ENCODE measurements at regions not wholly inside any gene's neighbourhood (a gene's known extent, or its start where the extent isn't known, plus 50 kb on each side); places are given as distances from the start of the nearest gene placed in this dataset.
"Not testable (repeated sequence)": the region's sequence is repeated elsewhere in the genome, so short reads cannot be mapped to it uniquely, and the experiment has no call there.

DNA sequence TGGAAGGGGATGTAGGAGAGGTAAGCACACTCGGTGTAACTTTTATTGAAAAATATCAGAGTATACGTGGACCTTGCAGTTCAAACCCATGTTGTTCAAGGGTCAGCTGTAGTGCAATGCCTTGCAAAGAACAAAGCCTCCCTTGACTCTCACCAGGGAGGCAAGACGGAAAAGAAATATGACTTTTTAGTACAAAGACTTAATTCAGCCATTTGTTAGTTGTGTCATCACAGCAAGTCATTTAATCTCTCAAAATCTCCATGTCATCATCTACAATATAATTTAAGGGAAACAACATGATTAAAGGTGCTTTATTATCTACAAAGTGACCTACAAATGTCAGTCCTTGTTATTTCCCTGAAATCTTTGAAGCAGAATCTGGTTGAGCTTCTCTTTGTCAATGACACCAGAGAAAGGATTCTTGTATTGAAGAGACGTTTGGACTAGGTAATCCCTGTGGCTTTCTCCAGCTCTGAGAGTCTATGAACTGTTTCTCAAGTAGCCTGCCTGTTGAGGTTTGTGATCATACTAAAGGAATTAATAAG, 502.8 kb downstream of the REEP3 start:
- no peak for DNase-seq (ENCODE audit: low spot score)

DNA sequence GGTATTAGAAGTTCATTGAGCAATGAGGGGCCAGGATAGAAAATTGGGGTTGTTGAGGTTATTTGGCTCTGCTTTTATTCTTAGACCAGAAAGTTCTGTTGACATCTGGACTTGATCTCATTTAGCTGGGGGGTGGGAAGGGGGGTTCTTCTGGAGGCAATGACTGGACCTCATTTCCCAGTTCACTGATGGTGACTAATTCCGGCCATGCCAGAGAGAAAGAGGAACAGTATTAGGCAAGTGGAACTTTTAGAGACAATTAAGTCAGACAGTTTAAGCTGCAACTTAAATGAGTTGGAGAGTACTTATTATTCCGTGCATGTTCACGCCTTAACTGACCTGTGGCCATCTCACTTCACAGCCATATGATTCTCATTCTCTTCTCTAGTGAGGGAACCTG, 512.5 kb downstream of the REEP3 start:
- no peak for DNase-seq (ENCODE audit: low spot score)

DNA sequence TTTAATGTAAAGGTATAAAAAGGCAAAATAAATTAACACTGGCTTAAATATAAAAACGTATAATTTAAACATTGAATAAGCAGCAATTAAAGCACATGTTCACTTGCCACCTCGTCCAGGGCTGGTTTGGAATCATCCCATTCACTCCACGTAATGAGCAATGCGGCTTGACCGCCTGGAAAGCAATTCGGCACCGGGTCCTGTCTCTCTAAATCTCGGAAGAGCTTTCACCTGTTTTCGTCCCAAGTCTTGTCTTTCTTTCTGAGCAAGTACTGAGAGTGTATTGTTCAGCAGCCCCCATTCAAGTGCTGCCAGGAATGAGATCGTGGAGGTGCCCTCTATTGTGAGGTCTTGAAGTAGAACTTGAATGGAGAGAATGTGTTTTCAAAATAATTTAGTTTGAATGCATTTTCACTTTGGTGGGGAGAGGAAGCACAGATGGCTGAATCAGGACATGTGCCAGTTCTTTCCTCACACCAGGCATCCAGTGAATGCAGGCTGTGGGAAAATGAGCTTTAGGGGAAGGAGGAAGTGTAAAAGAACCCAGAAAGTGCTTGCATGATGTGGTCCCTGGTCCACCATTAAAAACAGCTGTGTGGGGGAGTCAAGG, 515.2 kb downstream of the REEP3 start:
- DNase-seq (ENCODE audit: low spot score): no peak

DNA sequence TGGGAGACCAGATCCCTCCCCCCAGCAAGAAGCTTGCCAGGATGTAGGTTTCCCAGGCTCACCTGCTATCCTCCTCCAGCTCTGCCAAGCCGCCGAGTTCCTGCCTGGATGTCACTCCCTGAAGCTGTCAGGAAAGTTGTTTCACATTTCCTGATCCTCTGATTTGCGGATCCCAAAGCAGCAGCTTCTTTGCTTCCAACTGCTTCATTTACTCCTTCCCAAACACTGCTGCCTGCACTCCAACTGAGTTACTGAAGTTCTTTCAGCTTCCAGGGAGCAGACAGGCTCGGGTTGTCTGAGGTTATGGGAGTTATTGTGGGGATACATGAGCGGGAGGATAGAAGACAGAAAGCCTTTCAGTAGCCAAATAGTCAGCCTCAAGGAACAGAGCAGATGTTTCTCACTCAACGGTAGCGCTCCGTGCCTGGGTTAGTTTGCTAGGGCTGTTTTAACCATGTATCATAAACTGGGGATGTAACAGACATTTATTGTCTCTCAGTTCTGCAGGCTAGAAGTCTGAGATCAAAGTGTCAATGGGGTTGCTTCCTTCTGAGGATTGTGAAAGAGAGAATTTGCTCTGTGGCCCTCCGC, 516.0 kb downstream of the REEP3 start:
- DNase-seq (ENCODE audit: low spot score): no peak

DNA sequence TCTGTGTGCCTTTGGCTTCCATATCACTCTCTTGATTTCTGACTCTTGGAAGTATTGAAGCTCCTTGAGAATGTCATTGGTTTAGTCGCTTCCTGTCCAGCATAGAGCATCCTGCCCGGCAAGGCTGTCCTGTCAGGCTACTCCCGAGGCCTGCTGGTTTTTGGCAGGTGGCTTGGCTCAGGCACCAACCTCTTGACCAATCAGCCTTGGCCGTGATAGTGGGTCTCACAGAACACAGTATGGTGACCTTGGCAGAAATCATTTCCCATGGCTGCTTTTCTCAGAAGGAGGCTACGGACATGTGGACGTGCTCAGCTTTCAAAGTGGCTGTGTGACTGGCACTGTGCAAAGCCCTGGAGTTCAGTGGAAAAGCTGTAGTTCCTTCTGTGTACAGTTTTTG, 516.9 kb downstream of the REEP3 start:
- DNase-seq (ENCODE audit: low spot score): no peak

DNA sequence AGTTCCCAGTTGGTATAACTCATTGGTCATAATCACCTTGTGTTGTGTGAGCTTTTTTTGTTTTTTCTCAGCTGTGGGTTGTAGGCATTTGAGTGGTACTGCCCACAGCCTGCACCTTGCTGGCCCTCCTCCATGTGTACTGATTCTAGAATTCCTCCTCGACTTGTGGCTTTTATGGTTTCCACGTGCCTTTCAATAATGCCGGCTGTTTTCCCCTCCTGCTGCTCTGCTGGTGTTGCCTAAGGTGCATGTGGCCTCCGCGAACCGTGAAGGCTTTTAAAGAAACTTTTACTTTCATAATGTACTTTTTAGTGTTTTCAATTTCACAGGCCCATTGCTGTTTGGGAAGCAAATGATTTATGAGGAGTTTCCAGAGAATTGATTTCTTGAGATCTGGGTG, 518.0 kb downstream of the REEP3 start:
- no peak for DNase-seq (ENCODE audit: low spot score)

DNA sequence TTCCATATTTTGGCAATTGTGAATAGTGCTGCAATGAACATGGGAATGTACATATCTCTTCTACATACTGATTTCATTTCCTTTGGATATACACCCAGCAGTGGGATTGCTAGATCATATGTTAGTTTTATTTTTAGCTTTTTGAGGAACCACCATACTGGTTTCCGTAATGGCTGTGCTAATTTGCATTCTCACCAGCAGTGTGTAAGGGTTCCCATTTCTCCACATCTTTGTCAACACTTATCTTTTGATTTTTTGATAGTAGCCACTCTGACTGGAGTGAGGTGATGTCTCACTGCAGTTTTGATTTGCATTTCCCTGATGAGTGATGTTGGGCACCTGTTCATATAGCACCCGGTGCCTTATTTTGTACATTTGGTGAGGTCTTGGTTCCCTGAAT, 519.6 kb downstream of the REEP3 start:
- DNase-seq (ENCODE audit: low spot score): no peak

DNA sequence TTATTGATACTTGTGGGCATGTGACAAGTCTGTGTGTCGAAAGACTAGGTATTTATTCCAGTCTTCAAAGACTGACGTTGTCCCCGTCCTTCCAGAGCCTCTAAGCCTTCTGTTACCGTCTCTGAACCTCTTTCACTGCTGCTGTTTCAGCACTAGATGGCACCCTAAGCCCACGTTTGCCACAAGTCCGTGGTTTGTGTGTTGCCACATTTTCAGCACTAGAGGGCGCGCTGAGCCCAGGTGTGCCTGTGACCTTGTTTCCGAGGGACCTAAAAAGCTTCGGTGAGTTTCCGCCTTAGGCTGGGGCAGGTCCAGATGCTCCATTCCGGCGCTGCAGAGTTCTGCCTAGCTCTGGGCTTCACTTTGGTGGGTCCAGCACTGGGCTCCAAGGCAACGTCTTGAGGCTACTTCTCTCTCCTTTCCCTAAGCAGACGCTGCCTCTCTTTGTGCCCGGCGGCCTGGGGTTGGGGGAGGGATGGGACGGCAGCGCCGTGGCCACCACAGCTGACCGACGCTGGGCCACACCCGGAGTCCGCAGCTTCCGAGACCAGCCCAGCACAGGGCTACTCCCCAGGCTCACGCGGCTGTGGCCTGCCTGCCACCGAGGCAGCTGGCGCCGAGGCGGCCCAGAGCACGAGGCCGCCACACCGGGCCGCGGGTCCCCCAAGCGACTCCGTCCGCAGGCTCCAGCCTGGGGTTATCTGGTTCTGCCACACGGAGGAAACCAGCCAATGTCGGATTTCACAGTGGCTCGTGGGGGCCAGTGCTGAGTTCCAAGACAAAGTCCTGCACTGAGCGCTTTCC, 520.2 kb downstream of the REEP3 start:
- DNase-seq (ENCODE audit: low spot score): peak; percentile 76

DNA sequence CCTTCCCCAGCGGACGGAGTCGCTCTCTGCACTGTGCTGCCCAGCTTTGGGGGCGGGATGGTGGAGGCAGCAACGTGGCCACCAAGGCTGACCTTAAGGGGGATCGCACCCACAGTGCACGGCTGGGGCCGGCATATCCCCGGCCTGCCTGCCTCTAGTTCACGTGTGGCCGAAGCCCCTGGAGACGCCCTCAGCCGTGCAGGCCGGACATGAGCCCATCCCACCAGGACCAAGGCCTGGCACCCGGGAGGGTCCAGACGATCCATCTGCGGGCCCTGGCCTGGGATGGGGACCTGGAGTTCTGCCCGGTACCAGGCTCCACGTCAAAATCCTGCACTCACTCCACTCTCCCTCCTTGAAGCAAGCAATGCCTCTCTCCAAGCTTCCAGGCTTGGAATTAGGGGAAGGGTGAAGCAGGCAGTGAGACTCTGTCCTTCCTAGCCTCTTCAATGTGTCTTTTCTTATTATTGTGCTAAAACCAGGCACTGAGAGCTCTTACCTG, 520.8 kb downstream of the REEP3 start:
- DNase-seq (ENCODE audit: low spot score): no peak

DNA sequence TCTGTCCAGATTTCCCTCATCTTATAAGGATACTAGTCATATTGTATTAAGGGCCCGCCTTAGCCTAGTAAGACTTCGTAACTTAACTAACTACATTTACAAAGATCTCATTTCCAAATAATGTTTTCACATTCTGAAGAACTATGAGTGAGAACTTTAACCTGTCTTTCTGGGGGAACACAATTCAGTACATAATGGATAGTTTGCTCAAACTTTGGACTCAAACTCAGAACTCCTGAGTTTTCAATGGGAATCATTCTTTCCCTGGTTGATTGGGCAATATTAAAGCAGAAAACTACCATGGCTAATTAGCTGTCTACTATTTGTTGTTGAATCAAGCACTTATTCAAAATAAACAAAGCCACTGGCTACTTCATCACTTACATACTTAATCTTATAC, 522.9 kb downstream of the REEP3 start:
- DNase-seq (ENCODE audit: low spot score): no peak

DNA sequence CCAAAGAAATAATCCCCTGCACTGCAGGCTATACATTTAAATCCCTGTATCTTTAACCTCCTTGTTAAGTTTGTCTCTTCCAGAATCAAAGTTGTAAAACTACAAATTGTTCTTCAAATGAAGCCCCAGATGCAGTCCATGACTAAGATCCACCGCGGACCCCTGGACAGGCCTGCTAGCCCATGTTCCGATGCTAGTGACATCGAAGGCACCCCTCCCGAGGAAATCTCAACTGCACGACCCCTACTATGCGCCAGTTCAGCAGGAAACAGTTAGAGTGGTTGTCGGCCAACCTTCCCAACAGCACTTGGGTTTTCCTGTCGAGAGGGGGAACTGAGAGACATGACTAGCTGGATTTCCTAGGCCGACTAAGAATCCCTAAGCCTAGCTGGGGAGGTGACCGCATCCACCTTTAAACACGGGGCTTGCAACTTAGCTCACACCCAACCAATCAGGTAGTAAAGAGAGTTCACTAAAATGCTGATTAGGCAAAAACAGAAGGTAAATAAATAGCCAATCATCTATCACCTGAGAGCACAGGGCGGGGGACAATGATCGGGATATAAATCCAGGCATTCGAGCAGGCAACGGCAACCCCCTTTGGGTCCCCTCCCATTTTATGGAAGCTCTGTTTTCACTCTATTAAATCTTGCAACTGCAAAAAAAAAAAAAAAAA, 523.9 kb downstream of the REEP3 start:
- DNase-seq (ENCODE audit: low spot score): not testable (repeated sequence)

DNA sequence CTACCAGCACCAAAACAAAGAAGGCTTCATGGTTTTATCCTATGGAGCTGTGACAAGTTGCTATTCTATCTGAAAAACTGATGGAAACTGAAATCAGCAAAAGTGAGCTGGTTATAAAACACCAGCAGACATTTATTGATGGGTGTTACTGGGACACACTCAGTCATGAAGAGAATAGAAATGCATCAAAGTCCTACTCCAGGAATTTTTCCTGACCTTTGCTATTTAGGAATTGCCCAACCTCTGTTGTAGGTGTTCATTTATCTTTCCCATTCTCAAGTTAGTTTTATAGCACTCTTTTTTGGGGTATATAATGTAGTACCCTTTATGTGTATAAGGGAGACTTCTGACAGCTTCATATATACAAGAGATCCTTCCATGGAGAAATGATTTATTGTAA, 533.2 kb downstream of the REEP3 start:
- DNase-seq (ENCODE audit: low spot score): no peak

DNA sequence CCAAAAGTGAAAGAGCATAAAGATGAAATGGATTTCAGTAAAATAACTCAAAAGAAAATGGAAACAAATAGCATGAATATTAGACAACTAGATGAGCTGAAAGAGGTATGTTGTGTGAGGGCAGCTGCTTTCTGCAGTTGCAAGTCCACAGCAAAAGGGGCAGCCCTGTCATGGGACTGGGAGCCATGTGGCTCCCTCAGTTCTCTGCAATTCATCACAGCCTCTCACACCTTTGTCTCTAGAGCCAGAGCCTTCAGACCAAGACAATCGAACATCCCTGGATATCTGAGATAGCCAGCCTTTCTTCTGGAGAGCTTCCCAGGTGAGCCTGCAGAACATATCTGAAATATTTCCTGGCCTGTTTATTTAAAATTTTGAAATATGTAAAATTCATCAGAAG, 538.7 kb downstream of the REEP3 start:
- no peak for DNase-seq (ENCODE audit: low spot score)

DNA sequence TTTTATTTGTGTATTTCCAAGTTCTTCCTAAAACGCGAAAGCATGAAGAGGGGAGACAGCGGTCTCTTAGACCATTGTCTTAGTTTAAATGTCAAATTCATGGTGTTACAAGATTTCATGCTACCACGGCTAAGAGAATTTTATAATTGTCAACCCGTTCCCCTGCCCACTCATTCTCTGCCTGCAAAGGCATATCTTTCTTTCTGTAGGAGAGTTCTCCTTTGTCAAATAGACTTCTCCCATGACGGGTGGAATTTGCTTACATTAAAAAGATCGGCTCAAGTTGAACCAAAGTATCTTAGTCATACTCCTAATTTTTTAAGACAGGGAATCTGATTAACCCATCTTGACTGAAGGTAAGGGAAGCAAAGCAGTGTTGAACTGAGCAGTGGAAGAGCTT, 539.2 kb downstream of the REEP3 start:
- no peak for DNase-seq (ENCODE audit: low spot score)

DNA sequence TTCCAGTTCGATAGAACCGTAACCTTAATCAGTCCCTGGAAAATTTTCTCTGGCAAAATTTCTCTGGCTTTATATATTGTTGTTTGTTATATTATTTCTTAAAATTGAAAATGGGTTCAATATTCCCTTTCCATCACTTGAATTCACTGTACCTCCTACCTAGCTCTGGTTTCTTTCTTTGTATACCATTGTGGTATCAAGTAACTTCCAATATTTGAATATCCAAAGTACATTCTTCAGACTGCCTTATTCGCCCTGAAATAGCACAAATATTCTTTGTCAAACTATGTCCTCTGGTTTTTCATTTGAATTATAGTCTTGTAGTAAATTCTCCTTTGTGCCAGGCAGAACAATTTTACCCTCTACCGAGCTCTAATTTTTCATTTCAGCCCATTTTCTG, 541.6 kb downstream of the REEP3 start:
- no peak for DNase-seq (ENCODE audit: low spot score)

DNA sequence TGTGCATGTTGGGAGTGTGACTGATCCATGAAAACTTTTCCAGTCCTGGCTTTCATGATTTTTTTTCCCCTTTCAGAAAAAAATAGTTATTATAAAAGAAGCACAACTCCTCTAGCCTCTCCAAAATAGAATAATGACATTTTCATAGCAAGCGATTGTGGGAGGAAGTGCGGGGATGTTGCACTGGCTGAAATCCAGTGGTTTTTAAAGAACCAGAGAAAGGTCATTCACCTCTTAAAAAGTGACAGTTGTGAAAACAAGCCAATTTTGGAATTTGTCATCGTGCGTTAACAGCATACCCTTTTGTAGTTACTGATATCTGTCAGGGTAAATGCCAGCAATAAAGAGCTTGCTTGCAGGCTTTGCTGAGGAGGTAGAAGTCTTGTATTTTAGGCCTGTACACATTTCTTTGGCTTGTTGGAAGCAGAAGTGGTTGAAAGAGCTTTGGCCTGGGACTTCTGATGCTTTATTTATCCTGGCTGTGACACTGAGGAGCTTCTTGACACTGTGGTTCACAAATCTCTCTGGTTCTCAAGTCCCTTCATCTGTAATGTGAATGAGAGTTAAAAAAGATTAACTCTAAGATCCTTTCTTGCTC, 545.9 kb downstream of the REEP3 start:
- DNase-seq (ENCODE audit: low spot score): no peak

DNA sequence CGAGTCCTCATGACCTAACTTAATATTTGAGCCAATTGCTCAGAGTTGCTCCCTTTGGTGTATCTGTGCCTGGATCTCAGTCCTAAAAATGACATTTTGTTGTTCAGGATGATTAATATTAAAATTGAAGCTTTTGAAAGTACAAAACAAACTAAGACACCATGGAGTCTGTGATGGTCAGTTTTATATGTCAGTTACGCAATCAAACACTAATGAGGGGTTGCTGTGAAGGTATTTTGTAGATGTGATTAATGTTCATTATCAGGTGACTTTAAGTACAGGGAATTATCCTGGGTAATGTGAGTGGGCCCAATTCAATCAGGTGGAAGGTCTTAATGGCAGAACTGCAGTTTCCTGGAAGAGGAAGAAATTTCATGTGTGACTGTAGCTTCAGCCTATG, 546.7 kb downstream of the REEP3 start:
- no peak for DNase-seq (ENCODE audit: low spot score)

DNA sequence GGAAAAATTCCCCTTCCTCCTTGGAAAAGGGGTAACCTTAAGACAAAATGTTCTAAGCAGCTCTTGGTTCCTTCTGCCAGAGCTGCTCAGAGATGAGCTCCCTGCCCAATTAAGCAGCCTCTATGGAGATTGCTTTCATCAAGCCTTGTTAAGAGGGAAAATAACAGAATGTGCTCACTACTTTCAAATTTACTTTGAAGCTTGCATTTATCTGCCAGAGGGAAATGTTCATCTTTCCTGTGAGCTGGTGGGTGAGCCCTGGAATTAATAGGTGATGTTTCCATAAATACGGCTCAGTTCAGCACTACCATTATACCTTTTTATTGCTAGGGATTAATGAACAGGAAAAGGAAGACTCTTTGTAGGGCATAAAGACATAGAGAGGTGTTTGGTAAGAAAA, 549.0 kb downstream of the REEP3 start:
- no peak for DNase-seq (ENCODE audit: low spot score)

DNA sequence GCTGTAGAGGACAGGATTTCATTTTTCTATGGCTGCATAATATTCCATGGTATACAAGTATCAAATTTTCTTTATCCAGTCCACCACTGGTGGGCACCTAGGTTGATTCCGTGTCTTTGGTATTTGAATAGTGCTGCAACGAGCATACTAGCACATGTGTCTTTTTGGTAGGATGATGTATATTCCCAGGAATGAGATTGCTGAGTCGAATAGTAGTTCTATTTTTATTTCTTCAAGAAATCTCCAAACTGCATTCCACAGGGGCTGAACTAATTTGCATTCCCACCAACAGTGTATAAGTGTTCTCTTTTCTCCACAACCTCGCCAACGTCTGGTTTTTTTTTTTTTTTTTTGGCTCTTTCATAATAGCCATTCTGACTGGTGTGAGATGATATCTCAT, 550.0 kb downstream of the REEP3 start:
- no peak for DNase-seq (ENCODE audit: low spot score)

DNA sequence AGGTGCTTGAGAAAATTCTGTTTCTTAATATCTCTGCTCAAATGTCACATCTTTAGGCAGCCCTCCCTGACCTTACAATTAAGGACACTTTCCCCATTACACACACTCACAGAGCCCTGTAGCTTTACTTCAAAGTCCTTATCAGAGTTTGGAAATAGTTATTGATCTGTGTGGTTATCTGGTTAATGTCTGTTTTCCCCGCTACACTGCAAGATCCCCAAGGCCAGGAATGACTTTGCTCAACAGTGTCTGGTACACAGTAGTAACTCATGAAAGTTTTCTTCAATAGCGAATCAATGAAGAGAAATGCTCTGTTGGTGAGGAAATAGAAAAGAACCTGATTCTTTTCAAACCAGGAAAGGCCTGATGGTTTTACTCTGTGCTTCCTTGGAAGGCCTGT, 554.4 kb downstream of the REEP3 start:
- DNase-seq (ENCODE audit: low spot score): no peak

DNA sequence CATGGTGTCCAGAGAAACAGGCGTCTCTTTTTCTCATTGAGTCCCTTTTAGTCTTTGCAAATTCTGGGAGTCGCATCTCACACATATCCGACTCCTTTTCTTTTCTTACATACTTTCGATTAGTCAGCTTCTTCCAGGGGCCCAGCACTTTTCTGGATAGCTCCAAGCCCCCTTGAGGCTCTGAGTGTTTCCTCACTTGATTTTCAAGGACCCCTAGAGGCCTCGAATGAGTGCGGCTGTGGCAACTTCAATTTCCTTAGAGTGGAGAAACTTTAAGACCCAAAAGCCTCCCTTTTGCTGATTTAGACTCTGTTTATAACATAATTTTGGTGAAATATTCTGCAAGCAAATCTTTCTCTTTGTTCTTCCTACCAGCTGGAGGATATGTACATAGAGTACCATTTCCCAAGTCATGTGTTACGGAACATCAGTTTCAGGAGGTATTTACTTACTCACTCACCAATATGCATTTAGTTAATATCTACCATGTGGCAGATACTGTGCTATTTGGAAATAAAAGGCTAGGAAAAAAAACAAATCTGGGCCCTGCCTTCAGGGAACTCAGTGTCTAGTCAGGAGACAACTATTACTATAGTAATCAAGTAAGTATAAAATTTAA, 555.2 kb downstream of the REEP3 start:
- no peak for DNase-seq (ENCODE audit: low spot score)

DNA sequence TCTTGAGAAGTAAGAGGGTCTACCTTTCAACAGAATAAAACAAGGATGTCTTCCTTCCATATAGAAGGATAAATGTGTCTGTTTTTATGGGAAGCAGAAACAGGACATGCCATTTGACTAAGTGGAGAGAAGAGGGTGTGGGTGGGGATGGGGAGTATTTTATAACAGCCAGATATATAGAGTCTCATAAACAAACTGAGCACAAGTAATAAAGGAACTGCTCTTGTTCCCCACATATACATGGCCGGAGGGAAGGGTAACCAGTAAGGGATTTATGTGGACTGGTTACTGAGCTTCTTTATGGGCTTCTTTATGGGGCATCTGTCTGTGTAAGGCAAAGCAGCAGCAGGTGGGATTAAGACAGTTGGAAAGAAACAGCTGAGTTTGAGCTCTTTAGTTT, 558.1 kb downstream of the REEP3 start:
- DNase-seq (ENCODE audit: low spot score): no peak
